ENCODE measurements at regions not wholly inside any gene's neighbourhood (a gene's known extent, or its start where the extent isn't known, plus 50 kb on each side); places are given as distances from the start of the nearest gene placed in this dataset.

- DNase-seq (ENCODE audit: extremely low read depth in 1 of 2, low read depth in 1 of 2) = no peak
Measured at GRCh38 chr15:70337277-70338186, 239.8 kb upstream of the TLE3 start.

GRCh38 chr15:70336425-70337009 lies 238.8 kb upstream of the TLE3 start:
- DNase-seq (ENCODE audit: extremely low read depth in 1 of 2, low read depth in 1 of 2) = no peak

- DNase-seq (ENCODE audit: extremely low read depth in 1 of 2, low read depth in 1 of 2) = no peak
Measured at GRCh38 chr15:70334286-70334685, 236.6 kb upstream of the TLE3 start.

GRCh38 chr15:70329179-70329578 lies 231.5 kb upstream of the TLE3 start:
- no peak for DNase-seq (ENCODE audit: extremely low read depth in 1 of 2, low read depth in 1 of 2)

- no peak for DNase-seq (ENCODE audit: extremely low read depth in 1 of 2, low read depth in 1 of 2)
Measured at GRCh38 chr15:70328679-70329115, 231.0 kb upstream of the TLE3 start.

GRCh38 chr15:70327856-70328678 lies 230.3 kb upstream of the TLE3 start:
- no peak for DNase-seq (ENCODE audit: extremely low read depth in 1 of 2, low read depth in 1 of 2)

- no peak for DNase-seq (ENCODE audit: extremely low read depth in 1 of 2, low read depth in 1 of 2)
Measured at GRCh38 chr15:70327328-70327855, 229.7 kb upstream of the TLE3 start.

- DNase-seq (ENCODE audit: extremely low read depth in 1 of 2, low read depth in 1 of 2) = no peak
Measured at GRCh38 chr15:70324001-70324974, 226.6 kb upstream of the TLE3 start.

- DNase-seq (ENCODE audit: extremely low read depth in 1 of 2, low read depth in 1 of 2) = no peak
Measured at GRCh38 chr15:70323111-70323851, 225.6 kb upstream of the TLE3 start.

GRCh38 chr15:70322051-70322668 lies 224.4 kb upstream of the TLE3 start:
- no peak for DNase-seq (ENCODE audit: extremely low read depth in 1 of 2, low read depth in 1 of 2)

- no peak for DNase-seq (ENCODE audit: extremely low read depth in 1 of 2, low read depth in 1 of 2)
Measured at GRCh38 chr15:70321172-70321819, 223.6 kb upstream of the TLE3 start.

- no peak for DNase-seq (ENCODE audit: extremely low read depth in 1 of 2, low read depth in 1 of 2)
Measured at GRCh38 chr15:70320482-70320881, 222.8 kb upstream of the TLE3 start.

- DNase-seq (ENCODE audit: extremely low read depth in 1 of 2, low read depth in 1 of 2) = no peak
Measured at GRCh38 chr15:70320077-70320476, 222.4 kb upstream of the TLE3 start.

GRCh38 chr15:70319466-70319865 lies 221.7 kb upstream of the TLE3 start:
- no peak for DNase-seq (ENCODE audit: extremely low read depth in 1 of 2, low read depth in 1 of 2)

GRCh38 chr15:70318594-70319465 lies 221.1 kb upstream of the TLE3 start:
- DNase-seq (ENCODE audit: extremely low read depth in 1 of 2, low read depth in 1 of 2) = no peak

GRCh38 chr15:70316059-70316600 lies 218.4 kb upstream of the TLE3 start:
- no peak for DNase-seq (ENCODE audit: extremely low read depth in 1 of 2, low read depth in 1 of 2)

- DNase-seq (ENCODE audit: extremely low read depth in 1 of 2, low read depth in 1 of 2) = no peak
Measured at GRCh38 chr15:70315431-70315830, 217.7 kb upstream of the TLE3 start.

Data from stimulated activated CD8-positive, alpha-beta memory T cell treated with anti-CD3 and anti-CD28 coated beads, Interleukin-7, amount 100 ng/mL, for 48 hours (primary cell).